ENCODE measurements at regions not wholly inside any gene's neighbourhood (a gene's known extent, or its start where the extent isn't known, plus 50 kb on each side); places are given as distances from the start of the nearest gene placed in this dataset.

DNA sequence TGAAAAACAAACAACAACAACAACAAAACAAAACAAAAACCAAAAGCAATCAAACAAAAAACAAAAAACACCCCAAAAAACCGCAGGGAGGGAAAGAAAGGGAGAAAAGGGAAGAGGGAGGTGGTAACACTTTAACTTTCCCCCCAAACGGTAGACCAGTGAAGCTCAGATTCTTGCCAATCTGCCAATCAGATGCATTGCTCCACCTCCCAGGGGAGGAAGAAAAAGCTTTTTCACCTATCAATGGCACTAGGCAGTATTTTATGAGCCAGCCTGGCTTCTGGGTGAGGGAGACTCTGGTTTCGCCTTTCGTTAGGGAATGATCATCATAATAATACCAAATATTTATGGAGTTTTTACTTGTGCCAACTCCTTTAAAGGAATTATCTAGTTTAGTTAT, 94.1 kb downstream of the GPR139 start:
- TF ChIP-seq, protein P1, sequence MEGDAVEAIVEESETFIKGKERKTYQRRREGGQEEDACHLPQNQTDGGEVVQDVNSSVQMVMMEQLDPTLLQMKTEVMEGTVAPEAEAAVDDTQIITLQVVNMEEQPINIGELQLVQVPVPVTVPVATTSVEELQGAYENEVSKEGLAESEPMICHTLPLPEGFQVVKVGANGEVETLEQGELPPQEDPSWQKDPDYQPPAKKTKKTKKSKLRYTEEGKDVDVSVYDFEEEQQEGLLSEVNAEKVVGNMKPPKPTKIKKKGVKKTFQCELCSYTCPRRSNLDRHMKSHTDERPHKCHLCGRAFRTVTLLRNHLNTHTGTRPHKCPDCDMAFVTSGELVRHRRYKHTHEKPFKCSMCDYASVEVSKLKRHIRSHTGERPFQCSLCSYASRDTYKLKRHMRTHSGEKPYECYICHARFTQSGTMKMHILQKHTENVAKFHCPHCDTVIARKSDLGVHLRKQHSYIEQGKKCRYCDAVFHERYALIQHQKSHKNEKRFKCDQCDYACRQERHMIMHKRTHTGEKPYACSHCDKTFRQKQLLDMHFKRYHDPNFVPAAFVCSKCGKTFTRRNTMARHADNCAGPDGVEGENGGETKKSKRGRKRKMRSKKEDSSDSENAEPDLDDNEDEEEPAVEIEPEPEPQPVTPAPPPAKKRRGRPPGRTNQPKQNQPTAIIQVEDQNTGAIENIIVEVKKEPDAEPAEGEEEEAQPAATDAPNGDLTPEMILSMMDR (IDR thresholded peaks at IDR 0.05), result no peak
- TF ChIP-seq EZH2phosphoT487 (IDR thresholded peaks at IDR 0.05) (no peak), EZH2 (IDR thresholded peaks at IDR 0.05) (no peak)
